HG02938 (cell line): ENCODE measurements at regions not wholly inside any gene's neighbourhood (a gene's known extent, or its start where the extent isn't known, plus 50 kb on each side); places are given as distances from the start of the nearest gene placed in this dataset.

ENCODE experiments used
- ATAC-seq: cut with Tn5 transposase; IDR thresholded peaks from one replicate; pipeline ENCODE4 v1.9.1; 2021; ENCODE audit warnings: mild to moderate bottlenecking, moderate library complexity; ENCODE audit not compliant: unreplicated experiment

DNA sequence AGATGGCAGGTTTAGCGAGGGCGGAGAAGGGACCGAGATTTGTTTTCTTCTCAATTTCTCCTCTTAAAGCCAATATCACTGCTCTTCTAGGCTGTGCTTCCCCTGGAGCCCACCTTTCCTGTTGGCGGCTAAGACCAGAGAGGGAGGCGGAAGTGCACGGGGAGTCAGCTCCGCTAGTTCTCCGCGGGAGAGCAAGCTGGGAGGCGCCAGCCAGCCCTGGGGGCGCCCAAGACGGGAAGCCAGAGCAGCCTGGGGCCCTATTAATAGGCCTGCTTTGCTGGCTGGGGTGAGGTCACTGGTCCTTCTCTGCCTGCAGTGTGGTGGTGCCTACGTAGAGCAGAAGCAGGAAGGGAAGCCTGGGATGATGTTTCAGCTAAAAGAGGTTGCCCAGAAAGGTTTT lies 61.6 kb downstream of the LSM5 start:
- no peak for ATAC-seq

DNA sequence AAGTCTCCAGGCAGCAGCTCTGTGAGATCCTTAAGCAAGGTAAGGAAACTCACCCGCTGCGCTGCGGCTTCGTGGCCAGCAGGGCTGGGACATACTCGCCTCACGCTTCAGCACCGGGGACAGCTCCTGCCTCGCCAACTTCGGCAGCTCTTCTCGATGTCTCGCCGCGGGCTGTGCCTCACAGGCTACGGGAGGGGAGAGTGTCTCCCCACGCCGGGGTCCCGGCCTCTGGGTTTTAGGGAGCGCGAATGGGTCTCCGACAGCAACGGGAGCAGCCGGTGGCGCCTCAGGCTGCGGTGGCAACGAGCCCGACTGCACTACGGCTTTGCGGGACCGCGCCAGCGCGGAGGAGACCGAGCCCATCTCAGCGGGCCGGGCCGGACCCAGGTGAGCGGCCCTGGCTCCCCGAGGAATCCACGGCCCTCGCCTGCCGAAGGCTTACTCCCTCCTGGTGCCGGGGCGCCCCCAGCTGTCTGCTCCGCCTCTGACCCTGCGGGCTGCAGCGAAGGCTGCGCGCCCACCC lies 62.4 kb downstream of the LSM5 start:
- ATAC-seq: no peak

DNA sequence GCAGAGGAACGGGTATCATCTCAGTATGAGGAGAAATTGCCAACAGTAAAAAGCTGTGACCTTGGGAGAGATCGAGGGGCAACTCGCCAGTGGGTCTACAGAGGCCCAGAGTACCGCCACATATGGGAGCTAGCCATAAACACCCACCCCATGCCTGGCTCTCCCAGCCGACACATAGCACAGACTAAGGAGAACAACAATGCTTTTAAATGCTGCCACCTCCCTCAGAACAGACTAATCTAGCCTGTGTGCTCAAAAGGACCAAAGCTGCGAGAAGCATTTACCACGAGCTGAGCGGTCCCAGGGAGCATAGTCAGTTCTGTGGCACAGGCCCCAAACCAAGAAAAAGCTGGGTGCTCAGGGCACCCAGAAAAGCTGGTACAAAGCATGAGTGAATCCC lies 73.3 kb downstream of the LSM5 start:
- ATAC-seq: no peak

DNA sequence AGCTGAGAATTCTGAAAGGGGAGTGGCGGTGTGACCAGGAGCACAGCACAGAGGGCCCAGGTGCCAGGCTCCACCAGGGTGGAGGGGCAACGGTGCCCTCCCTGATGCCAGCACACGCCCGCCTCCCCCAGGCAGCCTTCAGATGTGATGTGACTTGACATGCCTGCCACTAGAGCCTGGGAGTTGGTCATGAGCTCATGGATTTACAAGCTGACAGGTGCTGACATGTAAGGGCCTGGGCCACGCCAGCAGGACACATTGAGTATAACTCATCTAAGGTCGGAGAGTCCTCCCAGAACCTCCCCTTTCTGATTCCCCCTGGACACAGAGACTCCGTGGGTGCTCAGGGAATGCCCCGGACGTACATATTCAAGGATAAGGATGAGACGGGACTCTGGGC lies 74.2 kb downstream of the LSM5 start:
- no peak for ATAC-seq

DNA sequence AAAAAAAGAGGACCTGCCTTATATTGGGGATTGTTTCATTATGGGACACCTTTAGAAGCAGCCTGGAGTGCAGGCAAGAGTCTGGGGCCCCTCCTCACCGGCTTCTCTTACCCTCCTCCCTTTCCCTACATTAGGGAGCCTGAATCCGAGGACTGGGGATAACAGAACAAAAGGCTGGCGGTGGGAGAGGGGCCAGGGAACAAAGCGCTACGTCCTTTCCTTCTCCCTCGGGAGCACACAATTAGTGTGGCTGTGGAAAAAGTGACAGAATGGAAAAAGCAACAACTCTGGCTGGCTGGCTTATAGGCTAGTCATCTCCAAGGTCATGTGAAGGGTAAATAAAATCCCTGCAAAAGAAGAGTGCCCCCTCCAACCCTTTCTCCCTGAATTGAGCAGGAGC lies 74.7 kb downstream of the LSM5 start:
- no peak for ATAC-seq

DNA sequence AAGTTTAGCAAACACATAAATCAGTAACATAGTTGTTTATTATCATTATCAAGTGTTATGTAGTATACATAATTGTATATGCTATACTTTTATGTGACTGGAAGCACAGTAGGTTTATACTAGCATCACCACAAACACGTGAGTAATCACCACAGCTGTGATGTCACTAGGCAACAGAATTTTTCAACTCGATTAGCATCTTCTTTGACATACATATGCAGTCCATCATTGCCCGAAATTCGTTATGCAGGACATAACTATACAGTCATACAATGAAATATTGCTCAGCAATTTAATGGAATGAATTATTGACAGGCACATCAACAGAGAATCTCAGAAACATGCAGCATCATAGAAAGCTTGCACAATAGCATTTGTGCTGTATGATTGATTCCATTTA lies 77.7 kb downstream of the LSM5 start:
- ATAC-seq: no peak

DNA sequence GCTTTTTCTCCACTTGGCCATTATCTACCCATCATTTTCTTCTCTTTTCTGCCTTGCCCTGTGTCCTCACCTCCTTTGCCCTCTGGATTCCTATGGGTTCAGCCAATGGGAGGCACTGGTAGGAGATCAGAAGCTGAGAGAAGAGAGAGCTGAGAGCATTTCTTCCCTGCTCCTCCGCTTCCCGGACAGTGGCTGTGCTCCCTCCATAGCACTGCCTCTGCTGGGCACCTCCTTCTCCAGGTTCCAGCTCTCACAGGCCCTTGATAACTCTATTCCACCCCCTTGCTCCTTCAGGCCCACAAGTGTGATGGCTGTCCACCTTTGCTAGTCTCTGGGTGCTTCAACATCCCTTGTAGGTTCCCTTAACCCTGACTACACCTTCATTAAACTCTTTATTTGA lies 79.6 kb downstream of the LSM5 start:
- no peak for ATAC-seq

DNA sequence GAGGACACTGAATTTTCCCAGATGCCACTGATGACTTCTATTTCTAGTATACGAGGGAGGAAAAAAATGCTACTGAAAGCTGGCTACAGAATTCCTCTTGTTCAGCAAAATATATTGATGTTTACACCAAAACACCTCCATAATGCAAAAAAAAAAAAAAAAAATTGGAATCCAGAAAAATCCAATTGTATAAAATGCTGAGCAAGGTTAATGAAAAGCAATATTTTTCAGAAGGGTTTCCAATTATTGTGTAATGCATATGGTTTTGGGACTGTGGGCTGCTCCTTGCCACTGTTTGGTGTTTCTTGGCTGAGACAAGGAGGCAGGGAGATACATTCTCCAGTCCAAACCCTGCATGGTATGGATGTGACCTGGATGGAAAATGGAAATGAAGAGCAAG lies 83.8 kb downstream of the LSM5 start:
- ATAC-seq: no peak

DNA sequence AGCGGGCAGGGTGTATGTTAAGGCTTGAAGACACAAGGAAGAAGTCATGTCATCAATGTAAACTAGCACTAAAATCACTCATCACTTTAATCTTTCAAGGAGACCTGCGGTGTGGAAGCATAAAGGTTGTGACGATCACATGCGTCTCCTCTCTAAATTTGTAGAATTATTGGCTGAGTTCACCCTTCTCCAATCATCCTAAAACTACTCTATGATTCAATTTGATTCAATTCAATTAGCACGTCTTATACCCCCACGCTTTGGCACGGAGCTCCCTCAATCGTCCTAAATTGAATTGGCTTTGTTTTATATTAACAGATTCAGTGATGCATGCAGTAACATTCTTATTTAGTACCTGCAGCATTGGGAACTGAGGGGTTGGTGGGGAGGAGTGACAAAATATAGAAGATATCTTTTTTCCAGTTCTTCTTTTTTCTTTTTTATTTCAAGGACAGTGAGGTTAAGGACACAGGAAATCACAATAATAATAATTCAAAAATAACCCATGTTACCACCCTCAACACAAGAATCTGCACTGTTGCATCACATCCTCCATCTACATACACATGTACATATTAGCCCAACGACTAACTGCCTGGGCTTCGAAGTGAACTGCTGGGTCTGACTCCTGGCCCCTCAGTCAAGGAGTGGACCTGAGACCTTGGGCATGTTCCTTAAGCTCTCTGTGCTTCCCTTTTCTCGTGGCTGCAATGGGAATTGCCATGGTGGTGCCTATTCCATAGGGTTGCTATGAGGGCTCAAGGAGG lies 86.5 kb downstream of the LSM5 start:
- ATAC-seq: no peak

DNA sequence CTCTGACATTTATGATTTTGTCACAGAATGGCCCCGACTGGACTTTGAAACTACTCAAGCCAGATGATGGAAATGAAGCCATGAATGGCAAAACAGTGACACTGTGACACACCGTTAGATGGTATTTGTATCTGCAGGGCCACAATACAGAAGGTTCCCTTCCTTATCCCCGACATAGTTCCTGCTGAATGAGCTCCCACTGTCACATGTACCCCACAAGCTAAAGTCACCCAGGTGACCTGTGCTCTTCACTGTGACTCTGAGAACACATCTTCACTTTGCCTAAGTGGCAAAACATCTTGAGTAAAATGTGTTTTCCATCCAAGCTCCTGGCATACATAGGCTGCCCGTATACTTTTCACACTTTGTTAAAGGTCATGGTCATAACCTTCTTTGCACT lies 89.5 kb downstream of the LSM5 start:
- no peak for ATAC-seq

DNA sequence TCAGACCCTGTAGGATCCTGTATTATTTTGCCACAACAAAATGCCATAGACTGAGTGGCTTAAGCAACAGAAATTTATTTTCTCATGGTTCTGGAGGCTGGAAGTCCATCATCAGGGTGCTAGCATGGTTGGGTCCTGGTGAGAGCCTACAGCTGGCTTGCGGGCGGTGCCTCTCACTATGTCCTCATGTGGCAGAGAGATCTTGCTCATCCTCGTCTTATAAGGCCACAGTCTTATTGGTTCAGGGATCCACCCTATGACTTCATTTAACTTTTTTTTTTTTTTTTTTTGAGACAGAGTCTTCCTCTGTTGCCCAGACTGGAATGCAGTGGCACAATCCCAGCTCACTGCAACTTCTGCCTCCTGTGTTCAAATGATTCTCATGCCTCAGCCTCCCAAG lies 90.9 kb downstream of the LSM5 start:
- ATAC-seq: no peak

DNA sequence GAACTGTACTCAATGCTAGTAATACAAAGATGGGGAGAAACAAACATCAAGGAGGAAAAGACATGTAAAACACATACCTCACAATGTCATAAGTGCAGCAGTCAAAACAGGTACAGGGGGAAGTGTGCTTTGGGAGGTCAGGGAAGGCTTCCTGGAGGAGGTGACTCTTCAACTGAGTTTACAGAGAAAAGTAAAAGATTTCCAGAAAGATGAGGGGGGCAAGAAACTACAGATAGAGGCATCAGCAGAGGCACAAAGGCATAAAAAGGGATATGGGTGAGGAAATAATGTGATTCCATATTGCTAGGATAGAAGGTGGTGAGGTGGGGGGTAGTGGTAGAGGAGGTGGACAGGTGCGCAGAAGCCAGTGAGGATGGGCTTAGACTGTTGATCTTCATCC lies 95.0 kb downstream of the LSM5 start:
- ATAC-seq: no peak

DNA sequence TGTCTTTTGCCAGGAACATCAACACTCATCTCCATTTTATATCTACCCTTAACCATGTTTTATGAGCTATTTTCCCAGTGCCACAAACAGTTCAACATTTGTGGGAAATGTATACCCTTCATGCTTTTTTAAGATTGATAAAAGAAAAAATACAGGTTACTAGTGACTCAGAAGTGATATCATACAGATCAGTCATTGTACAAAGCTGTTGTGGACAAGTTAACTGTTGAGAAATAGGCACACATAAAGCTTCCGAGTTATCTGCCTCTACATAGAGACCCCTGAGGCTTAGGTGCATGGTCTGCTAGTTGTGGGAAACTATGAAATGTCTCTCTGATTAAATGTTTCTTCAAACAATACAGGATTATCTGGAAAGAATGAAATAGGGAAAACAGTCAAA lies 96.3 kb downstream of the LSM5 start:
- ATAC-seq: no peak

DNA sequence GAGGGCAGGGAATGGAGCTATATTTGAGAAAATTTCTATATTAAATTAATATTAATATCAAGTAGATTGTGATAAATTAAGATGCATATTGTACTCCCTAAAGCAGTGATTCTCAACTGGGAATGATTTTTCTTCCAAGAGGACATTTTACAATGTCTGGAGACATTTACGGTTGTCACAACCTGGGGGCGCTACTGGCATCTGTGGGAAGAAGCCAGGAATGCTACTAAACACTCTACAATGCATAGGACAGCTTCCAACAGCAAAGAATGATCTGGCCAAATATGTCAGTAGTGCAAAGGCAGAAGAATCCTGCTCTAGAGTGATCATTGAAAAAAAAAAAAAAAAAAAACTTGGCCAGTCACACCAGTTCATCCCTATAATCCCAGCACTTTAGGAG lies 100.0 kb downstream of the LSM5 start:
- no peak for ATAC-seq

DNA sequence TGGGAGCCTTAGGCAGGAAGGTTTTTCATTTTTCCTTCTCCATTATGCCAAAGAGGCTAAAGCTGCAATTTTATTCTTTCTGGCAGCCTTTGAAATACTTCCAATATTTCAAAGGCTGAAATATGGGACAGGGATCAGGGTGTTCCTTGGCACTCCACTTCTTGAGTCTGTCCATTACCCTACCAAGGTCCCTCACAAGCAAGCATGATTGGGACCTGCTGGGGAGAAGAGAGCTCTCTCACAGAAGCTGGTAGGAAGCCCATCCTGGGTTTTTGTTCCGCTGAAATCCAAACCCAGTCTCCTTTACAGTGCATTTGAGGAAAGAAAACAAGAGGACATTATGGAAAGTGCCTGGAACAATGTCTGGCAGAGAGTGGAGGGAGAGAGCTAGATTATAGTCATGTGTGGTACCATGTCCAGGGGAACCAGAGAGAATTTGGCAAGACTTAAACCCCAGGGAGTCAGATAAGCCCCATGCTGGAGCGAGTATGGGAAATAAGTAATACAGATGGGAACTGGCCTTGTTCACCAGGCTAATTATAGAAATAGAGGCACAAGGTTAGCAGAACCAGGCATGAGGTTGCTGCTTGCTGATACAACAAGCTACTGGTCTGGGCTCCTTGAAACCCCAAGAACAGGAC lies 104.7 kb downstream of the LSM5 start:
- no peak for ATAC-seq

DNA sequence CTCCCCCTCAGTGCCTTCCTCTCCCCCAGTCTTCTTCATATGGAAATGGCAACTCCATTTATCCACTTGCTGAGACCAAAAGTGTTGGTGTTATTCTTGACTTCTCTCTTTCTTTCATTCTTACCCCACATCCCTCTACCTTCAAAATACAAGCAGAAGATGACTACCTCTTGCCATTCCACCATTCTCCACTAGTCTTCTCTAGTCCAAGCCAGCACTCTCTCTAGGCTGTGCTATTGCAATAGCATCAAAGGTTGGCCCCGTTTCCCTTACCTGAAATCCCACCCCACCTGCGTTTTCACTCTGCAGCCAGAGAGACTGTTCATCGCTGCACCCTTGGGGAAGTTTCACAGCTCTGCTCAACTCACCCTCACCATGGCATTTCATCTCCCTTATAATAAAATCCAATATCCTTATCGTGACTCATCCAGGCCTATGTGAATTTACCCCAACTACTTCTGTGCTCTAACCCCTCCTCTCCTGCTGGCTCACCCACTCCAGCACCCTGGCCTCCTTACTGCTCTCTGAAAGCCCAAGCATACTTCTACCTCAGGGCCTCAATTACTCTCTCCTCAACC lies 109.1 kb downstream of the LSM5 start:
- peak; percentile 47 for ATAC-seq

DNA sequence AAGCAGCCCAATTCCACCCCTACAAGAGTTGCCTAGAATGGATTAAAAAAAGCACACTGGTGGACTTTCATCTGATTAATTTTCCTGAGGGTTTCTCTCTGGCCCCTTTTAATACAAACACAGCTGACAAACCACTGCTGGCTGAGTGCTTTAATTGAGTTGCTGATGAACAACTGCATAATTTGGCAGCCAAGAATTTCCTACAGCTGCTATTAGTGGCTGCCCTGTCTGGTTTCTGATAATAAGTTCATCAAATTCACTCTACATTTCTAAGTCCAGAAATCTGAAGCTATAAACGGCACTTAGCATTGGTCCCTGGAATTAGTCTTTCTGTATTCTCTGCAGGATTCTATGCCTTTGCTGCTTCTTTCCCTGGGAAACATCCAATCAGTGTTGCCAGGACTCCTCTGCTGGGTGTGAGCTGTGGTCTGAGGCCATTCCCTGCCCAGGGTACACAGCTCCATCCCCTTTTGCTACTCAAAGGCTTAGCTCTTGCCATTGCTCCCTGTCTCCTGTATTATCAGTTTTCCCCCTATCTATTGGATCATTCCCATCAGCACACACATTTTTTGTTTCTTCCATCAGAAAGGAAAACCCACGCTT lies 110.6 kb downstream of the LSM5 start:
- no peak for ATAC-seq

DNA sequence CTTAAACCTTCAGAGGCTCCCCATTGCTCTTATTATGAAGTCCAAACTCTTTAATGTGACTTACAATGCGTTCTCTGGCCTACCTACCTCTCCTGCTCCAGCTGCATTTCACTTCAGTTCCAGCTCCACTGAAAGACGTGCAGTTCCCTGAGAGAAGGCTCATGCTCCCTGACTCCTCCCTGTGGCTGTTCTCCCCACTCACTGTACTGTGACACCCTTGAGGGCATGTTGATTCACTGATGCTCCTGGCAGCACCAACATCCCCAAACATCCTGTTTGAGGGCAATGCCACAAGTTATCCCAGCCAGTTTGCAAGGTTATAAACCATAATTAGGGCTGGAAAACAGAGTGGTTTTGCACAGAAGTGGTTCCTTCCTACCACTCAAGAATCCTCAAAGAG lies 111.2 kb downstream of the LSM5 start:
- no peak for ATAC-seq

DNA sequence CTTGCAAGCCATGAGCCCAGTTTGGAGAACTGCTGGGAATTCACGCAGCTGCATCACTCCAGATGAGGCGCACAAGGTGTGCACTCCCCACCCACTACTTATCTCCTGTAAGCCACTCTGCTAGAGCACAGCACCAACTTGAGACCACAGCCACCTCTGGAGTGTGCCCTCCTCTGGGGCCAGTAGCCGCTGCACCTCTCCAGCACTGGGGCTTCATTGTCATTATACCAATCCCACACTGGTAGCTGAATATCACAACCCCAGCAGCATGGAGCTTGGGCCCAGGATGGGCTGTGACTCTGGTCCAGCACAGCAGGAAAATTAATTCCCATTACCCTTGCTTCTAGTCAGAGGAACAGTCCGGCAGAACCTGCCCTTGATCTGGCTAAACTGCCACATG lies 125.6 kb downstream of the LSM5 start:
- no peak for ATAC-seq

DNA sequence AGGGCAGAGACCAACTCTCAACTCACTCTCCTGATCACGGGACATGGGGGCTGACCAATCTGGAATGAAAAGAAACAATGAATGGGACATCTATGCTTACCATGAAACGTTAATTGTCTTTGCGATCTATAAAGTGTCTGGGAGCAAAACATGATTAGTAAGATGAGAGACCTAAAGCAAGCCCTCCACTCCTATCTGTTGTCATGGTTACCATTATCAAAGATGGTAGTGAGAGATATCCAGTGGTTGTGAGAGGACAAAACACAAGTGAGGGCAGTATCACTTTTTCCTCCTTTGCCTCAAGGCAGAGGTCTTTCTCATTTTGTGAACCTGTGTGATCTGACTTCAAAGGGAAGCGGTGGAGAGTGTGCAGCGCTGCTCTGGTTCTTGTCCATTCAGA lies 130.1 kb downstream of the LSM5 start:
- ATAC-seq: no peak

DNA sequence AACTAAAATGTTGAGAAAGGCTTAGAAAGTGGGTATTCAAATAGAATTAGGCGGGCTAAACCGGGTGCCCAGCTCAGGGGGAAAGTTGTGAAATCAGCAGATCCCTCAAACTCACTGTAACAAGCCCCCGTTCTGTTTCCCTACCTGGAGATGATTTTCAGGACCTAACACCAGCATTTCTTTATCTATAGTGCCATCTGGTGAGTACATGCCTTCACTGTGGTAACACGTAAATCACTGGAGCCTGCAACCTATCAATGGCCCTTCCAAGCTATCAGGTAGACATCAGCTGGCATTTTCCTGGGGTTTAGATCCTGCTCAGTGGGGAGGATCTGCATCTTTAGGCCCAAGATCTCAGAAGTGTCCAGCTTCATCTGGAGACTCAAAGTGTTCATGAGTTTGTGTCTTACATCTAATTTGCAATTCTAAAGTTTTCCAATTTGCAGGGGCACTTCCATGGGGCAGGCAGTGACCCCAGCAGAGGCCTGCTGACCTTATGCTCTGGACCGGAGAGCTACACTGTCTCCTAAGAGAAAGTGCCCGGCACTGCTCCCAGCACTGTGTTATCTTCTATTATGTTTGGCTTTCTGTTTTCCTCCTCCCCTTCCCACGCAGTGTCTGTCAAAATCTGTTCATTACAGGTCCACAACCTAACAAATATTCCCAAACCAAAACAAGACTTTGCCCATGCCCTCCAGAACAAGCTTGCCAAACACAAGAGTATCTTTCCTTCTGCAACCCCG lies 132.5 kb downstream of the LSM5 start:
- no peak for ATAC-seq
